HG02798 (cell line): ENCODE measurements at regions not wholly inside any gene's neighbourhood (a gene's known extent, or its start where the extent isn't known, plus 50 kb on each side); places are given as distances from the start of the nearest gene placed in this dataset.
A peak's percentile ranks its signal among the peaks of the same experiment; 100 is the strongest.
"Not testable (repeated sequence)": the region's sequence is repeated elsewhere in the genome, so short reads cannot be mapped to it uniquely, and the experiment has no call there.

ENCODE experiments used
- ATAC-seq: cut with Tn5 transposase; IDR thresholded peaks from one replicate; pipeline ENCODE4 v1.9.1; 2021; ENCODE audit warnings: mild to moderate bottlenecking; ENCODE audit not compliant: unreplicated experiment, poor library complexity

- no peak for ATAC-seq
Observed at GRCh38 chr2:182548031-182548950, 121.5 kb upstream of the PDE1A start.

- no peak for ATAC-seq
Observed at GRCh38 chr2:182550234-182550633, 123.4 kb upstream of the PDE1A start.

GRCh38 chr2:182552232-182552631 is 125.4 kb upstream of the PDE1A start:
- ATAC-seq: not testable (repeated sequence)

GRCh38 chr2:182552785-182553184 is 125.9 kb upstream of the PDE1A start:
- ATAC-seq: not testable (repeated sequence)

- peak; percentile 100 for ATAC-seq
Observed at GRCh38 chr2:182553483-182553882, 126.6 kb upstream of the PDE1A start.

GRCh38 chr2:182554950-182555349 is 128.1 kb upstream of the PDE1A start:
- no peak for ATAC-seq

GRCh38 chr2:182558564-182558963 is 131.7 kb upstream of the PDE1A start:
- ATAC-seq: no peak

GRCh38 chr2:182559623-182560022 is 132.8 kb upstream of the PDE1A start:
- ATAC-seq: no peak

GRCh38 chr2:182565911-182566567 is 139.2 kb upstream of the PDE1A start:
- no peak for ATAC-seq

GRCh38 chr2:182573553-182573952 is 142.5 kb upstream of the DNAJC10 start:
- no peak for ATAC-seq

GRCh38 chr2:182577816-182578215 is 138.2 kb upstream of the DNAJC10 start:
- ATAC-seq: no peak

- no peak for ATAC-seq
Observed at GRCh38 chr2:182581196-182581935, 134.7 kb upstream of the DNAJC10 start.

GRCh38 chr2:182584462-182584861 is 131.6 kb upstream of the DNAJC10 start:
- ATAC-seq: no peak

- ATAC-seq: no peak
Observed at GRCh38 chr2:182585001-182585400, 131.1 kb upstream of the DNAJC10 start.

GRCh38 chr2:182585430-182585829 is 130.6 kb upstream of the DNAJC10 start:
- no peak for ATAC-seq

- ATAC-seq: peak; percentile 77
Observed at GRCh38 chr2:182586426-182586825, 129.6 kb upstream of the DNAJC10 start.

- no peak for ATAC-seq
Observed at GRCh38 chr2:182587831-182588230, 128.2 kb upstream of the DNAJC10 start.

- no peak for ATAC-seq
Observed at GRCh38 chr2:182589121-182589520, 126.9 kb upstream of the DNAJC10 start.

GRCh38 chr2:182591774-182592173 is 124.3 kb upstream of the DNAJC10 start:
- no peak for ATAC-seq

- no peak for ATAC-seq
Observed at GRCh38 chr2:182592691-182593393, 123.2 kb upstream of the DNAJC10 start.
